ENCODE measurements at regions not wholly inside any gene's neighbourhood (a gene's known extent, or its start where the extent isn't known, plus 50 kb on each side); places are given as distances from the start of the nearest gene placed in this dataset.
A peak's percentile ranks its signal among the peaks of the same experiment; 100 is the strongest.
"Not testable (repeated sequence)": the region's sequence is repeated elsewhere in the genome, so short reads cannot be mapped to it uniquely, and the experiment has no call there.

DNA sequence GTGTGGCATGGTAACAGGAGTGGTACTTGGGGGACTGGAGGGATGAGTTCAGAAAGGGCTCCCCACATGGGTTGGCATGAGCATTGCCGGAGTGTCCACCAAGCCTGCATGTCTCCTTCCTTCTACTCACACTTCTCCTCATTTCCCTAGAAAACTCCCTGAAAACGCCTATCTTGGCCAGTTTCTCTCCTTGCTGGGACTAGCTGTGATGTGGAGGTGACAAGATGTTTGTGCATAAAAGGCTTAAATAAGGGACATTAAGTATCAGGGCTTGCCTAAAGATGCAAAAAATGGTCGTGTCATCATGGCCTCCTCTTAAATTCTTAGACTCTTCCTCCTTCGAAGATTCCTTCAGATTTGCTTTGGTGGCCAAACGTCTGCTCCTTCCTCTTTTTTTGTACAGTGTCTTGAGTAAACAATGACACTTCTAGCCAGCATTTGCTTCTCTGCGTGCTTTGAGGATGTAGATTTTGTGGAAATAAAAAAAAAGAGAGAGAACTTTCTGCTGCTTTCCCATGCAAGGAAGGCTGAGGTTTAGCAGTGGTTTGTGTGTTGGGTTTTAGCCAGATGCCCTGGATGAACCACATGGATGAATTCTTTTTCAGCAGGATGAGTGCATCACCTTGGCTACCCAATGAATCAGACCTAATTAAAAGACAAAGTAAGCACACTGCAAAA lies 239.1 kb upstream of the IRF2BP2 start:
- H3K9ac ChIP-seq (ENCODE audit: low read length) = no peak overlapping the region
- H3K4me3 ChIP-seq (ENCODE audit: low read length) = no peak overlapping the region
- H3K4me1 ChIP-seq (ENCODE audit: control insufficient read depth, insufficient read depth, low read length) = peaks cover 35% of the 10 kb centered on the region

GRCh38 chr1:234846813-234847212 lies 236.8 kb upstream of the IRF2BP2 start:
- not testable (repeated sequence) for H3K9ac ChIP-seq (ENCODE audit: low read length); H3K4me3 ChIP-seq (ENCODE audit: low read length); H3K9me3 ChIP-seq (ENCODE audit: control insufficient read depth, low read length); H3K36me3 ChIP-seq (ENCODE audit: control insufficient read depth, insufficient read depth, low read length); H3K27me3 ChIP-seq (ENCODE audit: control insufficient read depth, insufficient read depth, low read length)
- H3K4me1 ChIP-seq (ENCODE audit: control insufficient read depth, insufficient read depth, low read length) = peaks cover 45% of the 10 kb centered on the region

More for the DNA sequence above, 239.1 kb upstream of the IRF2BP2 start:
- Histone ChIP-seq H3K36me3 (ENCODE audit: control insufficient read depth, insufficient read depth, low read length) (no peaks in the 10 kb centered on the region), H3K9me3 (ENCODE audit: control insufficient read depth, low read length) (no peaks in the 10 kb centered on the region), H3K27me3 (ENCODE audit: control insufficient read depth, insufficient read depth, low read length) (no peaks in the 10 kb centered on the region)

DNA sequence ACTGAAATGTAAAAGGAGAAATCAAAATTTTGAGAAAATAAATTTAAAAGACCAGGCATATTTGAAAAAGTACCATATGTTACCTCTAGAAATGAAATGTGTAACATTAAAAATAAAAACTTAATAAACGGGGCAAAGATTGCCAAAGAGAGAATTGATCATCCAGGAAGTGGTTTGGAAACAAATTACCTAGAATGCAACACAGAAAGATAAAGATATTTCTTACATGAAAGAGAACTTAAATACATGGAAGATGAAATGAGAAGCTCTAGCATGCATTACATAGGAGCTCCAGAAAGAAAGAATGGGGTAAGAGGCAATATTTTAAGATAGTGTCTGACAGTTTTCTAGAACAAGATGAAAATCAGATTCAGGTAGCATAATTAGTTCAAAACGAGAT lies 235.9 kb upstream of the IRF2BP2 start:
- Histone ChIP-seq H3K4me3 (ENCODE audit: low read length) (no peak overlapping the region), H3K9ac (ENCODE audit: low read length) (no peak overlapping the region), H3K9me3 (ENCODE audit: control insufficient read depth, low read length) (no peaks in the 10 kb centered on the region), H3K4me1 (ENCODE audit: control insufficient read depth, insufficient read depth, low read length) (peaks cover 40% of the 10 kb centered on the region), H3K36me3 (ENCODE audit: control insufficient read depth, insufficient read depth, low read length) (no peaks in the 10 kb centered on the region), H3K27me3 (ENCODE audit: control insufficient read depth, insufficient read depth, low read length) (no peaks in the 10 kb centered on the region)

- Histone ChIP-seq H3K4me3 (ENCODE audit: low read length) (no peak overlapping the region), H3K9me3 (ENCODE audit: control insufficient read depth, low read length) (no peaks in the 10 kb centered on the region), H3K9ac (ENCODE audit: low read length) (no peak overlapping the region), H3K27me3 (ENCODE audit: control insufficient read depth, insufficient read depth, low read length) (no peaks in the 10 kb centered on the region), H3K36me3 (ENCODE audit: control insufficient read depth, insufficient read depth, low read length) (no peaks in the 10 kb centered on the region), H3K4me1 (ENCODE audit: control insufficient read depth, insufficient read depth, low read length) (peaks cover 40% of the 10 kb centered on the region)
These were observed 235.2 kb upstream of the IRF2BP2 start for GRCh38 chr1:234845097-234845660.

DNA sequence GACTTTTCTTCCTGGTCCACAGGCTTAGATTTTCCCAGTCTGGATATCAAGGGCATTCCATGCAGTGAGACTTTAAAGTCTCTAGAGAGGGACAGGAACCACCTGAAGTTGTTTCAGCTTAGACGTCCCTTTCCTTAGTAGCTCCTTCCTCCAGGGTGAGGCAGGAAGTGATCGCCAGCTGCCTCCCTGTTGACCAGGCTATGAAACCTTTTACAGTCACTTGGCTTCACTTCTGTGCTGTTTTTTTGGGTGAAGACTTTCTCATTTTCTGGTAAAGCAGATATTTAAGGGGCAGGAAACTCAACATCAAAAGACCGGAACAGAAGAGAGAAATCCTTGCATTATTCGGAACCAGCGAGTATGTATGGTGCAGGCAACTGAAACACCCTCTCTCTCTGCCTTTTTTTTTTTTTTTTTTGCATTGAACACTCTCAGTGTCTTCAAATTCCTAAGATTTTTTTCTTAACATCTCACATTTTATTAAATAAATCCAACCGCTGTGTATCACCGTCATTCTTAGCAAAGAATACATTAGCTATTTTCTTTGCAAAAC lies 234.6 kb upstream of the IRF2BP2 start:
- peaks cover 38% of the 10 kb centered on the region for H3K4me1 ChIP-seq (ENCODE audit: control insufficient read depth, insufficient read depth, low read length)

GRCh38 chr1:234843946-234844345 lies 234.0 kb upstream of the IRF2BP2 start:
- Histone ChIP-seq H3K9ac (ENCODE audit: low read length) (no peak overlapping the region), H3K4me1 (ENCODE audit: control insufficient read depth, insufficient read depth, low read length) (peaks cover 32% of the 10 kb centered on the region), H3K4me3 (ENCODE audit: low read length) (no peak overlapping the region), H3K36me3 (ENCODE audit: control insufficient read depth, insufficient read depth, low read length) (no peaks in the 10 kb centered on the region), H3K27me3 (ENCODE audit: control insufficient read depth, insufficient read depth, low read length) (no peaks in the 10 kb centered on the region), H3K9me3 (ENCODE audit: control insufficient read depth, low read length) (no peaks in the 10 kb centered on the region)

More for the DNA sequence above, 234.6 kb upstream of the IRF2BP2 start:
- H3K27me3 ChIP-seq (ENCODE audit: control insufficient read depth, insufficient read depth, low read length) = no peaks in the 10 kb centered on the region
- no peak overlapping the region for H3K4me3 ChIP-seq (ENCODE audit: low read length)
- H3K9me3 ChIP-seq (ENCODE audit: control insufficient read depth, low read length) = no peaks in the 10 kb centered on the region
- no peaks in the 10 kb centered on the region for H3K36me3 ChIP-seq (ENCODE audit: control insufficient read depth, insufficient read depth, low read length)
- no peak overlapping the region for H3K9ac ChIP-seq (ENCODE audit: low read length)

GRCh38 chr1:234842726-234843641 lies 233.0 kb upstream of the IRF2BP2 start:
- H3K27me3 ChIP-seq (ENCODE audit: control insufficient read depth, insufficient read depth, low read length) = no peaks in the 10 kb centered on the region
- no peaks in the 10 kb centered on the region for H3K36me3 ChIP-seq (ENCODE audit: control insufficient read depth, insufficient read depth, low read length)
- H3K4me1 ChIP-seq (ENCODE audit: control insufficient read depth, insufficient read depth, low read length) = peaks cover 31% of the 10 kb centered on the region
- peak overlapping the region; percentile 0 for H3K9ac ChIP-seq (ENCODE audit: low read length)
- H3K4me3 ChIP-seq (ENCODE audit: low read length) = no peak overlapping the region
- no peaks in the 10 kb centered on the region for H3K9me3 ChIP-seq (ENCODE audit: control insufficient read depth, low read length)

DNA sequence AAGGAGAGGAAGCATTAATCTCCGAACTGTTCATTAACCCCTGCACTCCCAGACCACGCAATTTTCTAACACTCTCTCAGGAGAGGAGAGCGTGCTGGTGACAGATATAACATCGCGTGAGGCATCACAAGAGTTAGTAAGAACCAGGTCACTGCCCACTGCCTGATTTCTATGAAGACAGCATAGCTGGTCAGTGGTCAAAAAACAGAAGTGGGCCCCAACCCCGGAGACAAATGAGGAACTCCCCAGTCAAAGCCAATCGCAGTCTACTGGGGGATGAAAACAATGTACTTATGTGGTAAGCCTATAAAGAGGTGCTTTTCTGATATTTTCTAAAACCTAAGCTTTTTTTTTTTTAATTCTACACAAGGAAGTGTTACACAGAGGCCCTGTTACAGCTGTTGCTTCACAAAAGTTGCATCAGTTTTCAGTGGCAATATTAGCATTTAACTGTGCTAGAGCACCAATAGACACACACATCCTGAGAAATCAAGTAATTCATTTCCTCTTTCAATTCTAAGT lies 231.8 kb upstream of the IRF2BP2 start:
- no peaks in the 10 kb centered on the region for H3K36me3 ChIP-seq (ENCODE audit: control insufficient read depth, insufficient read depth, low read length)
- H3K27me3 ChIP-seq (ENCODE audit: control insufficient read depth, insufficient read depth, low read length) = no peaks in the 10 kb centered on the region
- H3K9ac ChIP-seq (ENCODE audit: low read length) = no peak overlapping the region
- H3K9me3 ChIP-seq (ENCODE audit: control insufficient read depth, low read length) = no peaks in the 10 kb centered on the region
- H3K4me1 ChIP-seq (ENCODE audit: control insufficient read depth, insufficient read depth, low read length) = peaks cover 31% of the 10 kb centered on the region
- no peak overlapping the region for H3K4me3 ChIP-seq (ENCODE audit: low read length)

DNA sequence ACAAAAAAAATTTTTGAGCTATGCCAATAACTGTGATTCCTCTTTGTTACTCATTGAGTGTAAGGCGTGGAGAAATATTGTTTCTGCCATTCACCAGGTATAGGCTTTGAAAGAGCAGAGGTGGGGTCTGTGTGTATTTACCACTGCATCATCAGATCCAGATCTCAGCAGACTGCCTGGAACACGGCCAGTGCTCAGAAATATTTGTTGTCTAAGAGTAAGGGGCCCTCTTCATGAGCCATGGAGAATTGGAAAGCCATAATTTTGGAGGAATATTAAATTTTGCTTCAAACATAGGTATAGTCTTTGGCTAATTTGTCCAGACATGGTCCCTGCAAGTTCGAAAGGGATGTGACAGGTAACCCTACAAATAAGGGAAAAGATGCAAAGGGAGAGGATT lies 231.3 kb upstream of the IRF2BP2 start:
- H3K36me3 ChIP-seq (ENCODE audit: control insufficient read depth, insufficient read depth, low read length) = no peaks in the 10 kb centered on the region
- peaks cover 31% of the 10 kb centered on the region for H3K4me1 ChIP-seq (ENCODE audit: control insufficient read depth, insufficient read depth, low read length)
- no peaks in the 10 kb centered on the region for H3K27me3 ChIP-seq (ENCODE audit: control insufficient read depth, insufficient read depth, low read length)
- no peak overlapping the region for H3K9ac ChIP-seq (ENCODE audit: low read length)
- H3K9me3 ChIP-seq (ENCODE audit: control insufficient read depth, low read length) = no peaks in the 10 kb centered on the region
- H3K4me3 ChIP-seq (ENCODE audit: low read length) = no peak overlapping the region

DNA sequence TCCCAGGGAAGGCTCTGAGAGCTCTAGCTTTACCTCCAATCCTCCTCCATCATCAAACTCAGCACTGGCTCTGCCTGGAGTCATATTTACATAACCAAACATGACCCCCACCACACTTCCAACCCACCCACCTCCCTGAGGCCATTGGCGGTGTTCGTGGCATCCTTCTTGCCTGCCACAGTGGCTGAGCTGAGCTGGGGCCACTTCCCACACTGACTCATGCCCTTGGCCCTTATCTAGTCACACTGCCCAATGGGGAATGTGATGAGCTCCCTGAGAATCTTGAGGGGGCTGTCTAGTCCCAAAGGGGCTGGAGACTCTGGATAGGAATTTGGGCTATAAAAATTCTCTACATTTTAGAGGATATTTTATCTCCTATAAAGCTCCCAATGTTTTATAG lies 230.9 kb upstream of the IRF2BP2 start:
- Histone ChIP-seq H3K9ac (ENCODE audit: low read length) (no peak overlapping the region), H3K36me3 (ENCODE audit: control insufficient read depth, insufficient read depth, low read length) (no peaks in the 10 kb centered on the region), H3K4me1 (ENCODE audit: control insufficient read depth, insufficient read depth, low read length) (peaks cover 31% of the 10 kb centered on the region), H3K4me3 (ENCODE audit: low read length) (no peak overlapping the region), H3K27me3 (ENCODE audit: control insufficient read depth, insufficient read depth, low read length) (no peaks in the 10 kb centered on the region), H3K9me3 (ENCODE audit: control insufficient read depth, low read length) (no peaks in the 10 kb centered on the region)

GRCh38 chr1:234840253-234840652 lies 230.3 kb upstream of the IRF2BP2 start:
- H3K9ac ChIP-seq (ENCODE audit: low read length) = no peak overlapping the region
- H3K27me3 ChIP-seq (ENCODE audit: control insufficient read depth, insufficient read depth, low read length) = no peaks in the 10 kb centered on the region

DNA sequence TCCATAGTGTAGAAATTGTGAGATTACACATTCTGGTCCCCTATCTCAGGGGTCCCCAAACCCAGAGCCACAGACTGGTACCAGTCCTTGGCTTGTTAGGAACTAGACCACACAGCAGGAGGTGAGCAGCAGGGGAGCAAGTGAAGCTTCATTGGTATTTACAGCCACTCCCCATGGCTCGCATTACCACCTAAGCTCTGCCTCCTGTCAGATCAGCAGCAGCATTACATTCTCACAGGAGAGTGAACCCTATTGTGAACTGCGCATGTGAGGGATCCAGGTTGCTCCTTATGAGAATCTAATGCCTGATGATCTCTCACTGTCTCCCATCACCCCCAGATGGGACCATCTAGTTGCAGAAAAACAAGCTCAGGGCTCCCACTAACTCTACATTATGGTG lies 229.7 kb upstream of the IRF2BP2 start:
- H3K9ac ChIP-seq (ENCODE audit: low read length) = no peak overlapping the region
- no peaks in the 10 kb centered on the region for H3K36me3 ChIP-seq (ENCODE audit: control insufficient read depth, insufficient read depth, low read length)
- no peaks in the 10 kb centered on the region for H3K9me3 ChIP-seq (ENCODE audit: control insufficient read depth, low read length)
- no peak overlapping the region for H3K4me3 ChIP-seq (ENCODE audit: low read length)
- H3K4me1 ChIP-seq (ENCODE audit: control insufficient read depth, insufficient read depth, low read length) = peaks cover 20% of the 10 kb centered on the region
- H3K27me3 ChIP-seq (ENCODE audit: control insufficient read depth, insufficient read depth, low read length) = no peaks in the 10 kb centered on the region

More at GRCh38 chr1:234840253-234840652, 230.3 kb upstream of the IRF2BP2 start:
- no peak overlapping the region for H3K4me3 ChIP-seq (ENCODE audit: low read length)
- no peaks in the 10 kb centered on the region for H3K9me3 ChIP-seq (ENCODE audit: control insufficient read depth, low read length)
- H3K4me1 ChIP-seq (ENCODE audit: control insufficient read depth, insufficient read depth, low read length) = peaks cover 26% of the 10 kb centered on the region
- H3K36me3 ChIP-seq (ENCODE audit: control insufficient read depth, insufficient read depth, low read length) = no peaks in the 10 kb centered on the region
